Tibial artery (tissue), 4 donors: ENCODE measurements at regions not wholly inside any gene's neighbourhood (a gene's known extent, or its start where the extent isn't known, plus 50 kb on each side); places are given as distances from the start of the nearest gene placed in this dataset.

ENCODE experiments used
- DNase-seq, 2 donors: peaks; one replicate each; pipeline ENCODE4 v3.0.0-alpha.2; 2019
- H3K27ac ChIP-seq, 2 donors: fragments of 200-600 bp; sonication (generic) in 1 of 2; 1 replicate in 1 of 2; 2 replicates in 1 of 2; pipeline ENCODE4 v1.5.1; 2018 to 2019; ENCODE audit warnings: mild to moderate bottlenecking in 1 of 2
- H3K27me3 ChIP-seq, 2 donors: fragments of 200-600 bp; sonication (generic) in 1 of 2; one replicate each; pipeline versions ENCODE4 v1.5.1 to v1.6.0; 2016 to 2019
- H3K36me3 ChIP-seq, 3 donors: fragments of 200-600 bp; sonication (generic) in 2 of 3; one replicate each; pipeline ENCODE4 v1.5.1; 2016 to 2019; ENCODE audit warnings: mild to moderate bottlenecking in 2 of 3
- H3K4me1 ChIP-seq, 4 donors: fragments of 200-600 bp; sonication (generic) in 2 of 4; 1 replicate in 3 of 4; 2 replicates in 1 of 4; pipeline ENCODE4 v1.5.1; 2016 to 2019
- H3K4me3 ChIP-seq, 2 donors: fragments of 200-600 bp; sonication (generic) in 1 of 2; 1 replicate in 1 of 2; 2 replicates in 1 of 2; pipeline ENCODE4 v1.5.1; 2018 to 2019; ENCODE audit warnings: mild to moderate bottlenecking in 2 of 2
- H3K9me3 ChIP-seq, 3 donors: fragments of 200-600 bp; sonication (generic) in 1 of 3; one replicate each; pipeline ENCODE4 v1.5.1; 2016 to 2019
- CTCF ChIP-seq, 2 experiments: fragments of 200-600 bp in 1 of 2; fragments of 450-650 bp in 1 of 2; IDR thresholded peaks; one replicate each; pipeline ENCODE4 v1.5.1; 2017 to 2019; ENCODE audit warnings: antibody characterized with exemption in 2 of 2, mild to moderate bottlenecking in 1 of 2, moderate library complexity in 1 of 2
- intact Hi-C: fragments of 100-400 bp; cut with DNase I; formaldehyde crosslinking; loops from one replicate; pipeline ENCODE4 v1.15.0; 2023; ENCODE audit warnings: low total_unique reads

GRCh38 chr9:84403288-84403687 is 62.7 kb upstream of the SLC28A3 start:
- Histone ChIP-seq H3K4me1 (no peaks in the 10 kb centered on the region), H3K36me3 (no peaks in the 10 kb centered on the region), H3K27ac (no peak overlapping the region), H3K27me3 (no peaks in the 10 kb centered on the region), H3K9me3 (no peaks in the 10 kb centered on the region), H3K4me3 (no peak overlapping the region)
- DNase-seq = no peak
- no peak for TF ChIP-seq CTCF (IDR thresholded peaks at IDR 0.05)
- intact Hi-C loops = loop anchor here (10.0 kb wide), 1 partner anchor 1202 kb away; no protein-coding TSS in a partner anchor

GRCh38 chr9:84404095-84404686 is 63.6 kb upstream of the SLC28A3 start:
- no peak for DNase-seq
- no peaks in the 10 kb centered on the region for H3K9me3 ChIP-seq
- H3K27me3 ChIP-seq = no peaks in the 10 kb centered on the region
- no peaks in the 10 kb centered on the region for H3K36me3 ChIP-seq
- no peaks in the 10 kb centered on the region for H3K4me1 ChIP-seq
- no peak overlapping the region for H3K4me3 ChIP-seq
- no peak for TF ChIP-seq CTCF (IDR thresholded peaks at IDR 0.05)
- intact Hi-C loops = loop anchor here (10.0 kb wide), 1 partner anchor 1201 kb away; no protein-coding TSS in a partner anchor
- H3K27ac ChIP-seq = no peak overlapping the region

GRCh38 chr9:84405667-84406066 is 65.1 kb upstream of the SLC28A3 start:
- Histone ChIP-seq H3K9me3 (no peaks in the 10 kb centered on the region), H3K4me3 (no peak overlapping the region), H3K36me3 (no peaks in the 10 kb centered on the region), H3K27ac (no peak overlapping the region), H3K27me3 (no peaks in the 10 kb centered on the region), H3K4me1 (no peaks in the 10 kb centered on the region)
- no peak for DNase-seq
- no peak for TF ChIP-seq CTCF (IDR thresholded peaks at IDR 0.05)
- intact Hi-C loops = loop anchor here (10.0 kb wide), 1 partner anchor 1199 kb away; no protein-coding TSS in a partner anchor

- Histone ChIP-seq H3K9me3 (no peaks in the 10 kb centered on the region), H3K4me3 (no peak overlapping the region), H3K27me3 (no peaks in the 10 kb centered on the region), H3K4me1 (no peaks in the 10 kb centered on the region), H3K27ac (no peak overlapping the region), H3K36me3 (no peaks in the 10 kb centered on the region)
- DNase-seq = no peak
- intact Hi-C loops = loop anchor here (10.0 kb wide), 1 partner anchor 1196 kb away; no protein-coding TSS in a partner anchor
- TF ChIP-seq CTCF (IDR thresholded peaks at IDR 0.05) = no peak
Observed at GRCh38 chr9:84408416-84408815, 67.9 kb upstream of the SLC28A3 start.

GRCh38 chr9:84411683-84412267 is 71.2 kb upstream of the SLC28A3 start:
- TF ChIP-seq CTCF (IDR thresholded peaks at IDR 0.05) = no peak
- DNase-seq = no peak
- no peaks in the 10 kb centered on the region for H3K9me3 ChIP-seq
- no peaks in the 10 kb centered on the region for H3K36me3 ChIP-seq
- intact Hi-C loops = no loop called here
- H3K4me3 ChIP-seq = no peak overlapping the region
- no peaks in the 10 kb centered on the region for H3K27me3 ChIP-seq
- no peaks in the 10 kb centered on the region for H3K4me1 ChIP-seq
- no peak overlapping the region for H3K27ac ChIP-seq
